SH-SY5Y (cell line): ENCODE measurements at regions not wholly inside any gene's neighbourhood (a gene's known extent, or its start where the extent isn't known, plus 50 kb on each side); places are given as distances from the start of the nearest gene placed in this dataset.

Experiments
- GATA2 ChIP-seq: IDR thresholded peaks from 2 replicates; pipeline ENCODE4 v1.6.1; 2011; ENCODE audit warnings: mild to moderate bottlenecking, low read depth, low read length
- GATA3 ChIP-seq: IDR thresholded peaks from 2 replicates; pipeline ENCODE4 v1.6.1; 2011; ENCODE audit warnings: low read depth, mild to moderate bottlenecking, low read length, moderate library complexity

DNA sequence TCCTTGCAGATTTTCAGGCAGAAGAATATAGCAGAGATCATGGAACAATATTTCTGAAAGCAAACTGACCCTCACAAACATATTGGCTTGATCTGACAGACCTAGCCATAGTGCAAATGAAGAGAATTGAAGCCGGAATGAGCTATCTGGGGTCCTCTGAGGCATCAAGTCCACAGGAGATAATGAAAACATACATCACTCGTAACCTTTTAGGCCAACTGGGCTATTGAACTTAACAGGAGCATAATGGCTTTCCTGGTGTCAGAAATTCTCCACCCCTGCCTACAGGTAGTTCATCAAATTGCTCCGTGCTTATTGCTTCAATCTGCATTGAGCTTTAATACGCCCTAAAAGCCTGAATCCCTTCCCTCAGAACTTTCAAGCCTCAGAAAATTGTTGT lies 1414.6 kb upstream of the TENM4 start:
- TF ChIP-seq GATA2 (no peak), GATA3 (no peak)
